Activated CD4-positive, alpha-beta T cell treated with anti-CD3 and anti-CD28 coated beads for 36 hours (primary cell): ENCODE measurements at regions not wholly inside any gene's neighbourhood (a gene's known extent, or its start where the extent isn't known, plus 50 kb on each side); places are given as distances from the start of the nearest gene placed in this dataset.
A peak's percentile ranks its signal among the peaks of the same experiment; 100 is the strongest.

Source experiments
- ATAC-seq: fragments of 200-7000 bp; cut with Tn5 transposase; one replicate; pipeline ENCODE4 v1.10.0; 2021; ENCODE audit warnings: mild to moderate bottlenecking, moderate library complexity
- CTCF ChIA-PET: fragments of 350-600 bp; sonication (Branson Sonifier 250); formaldehyde crosslinking; loops from one replicate; lab custom pipeline; 2021; ENCODE audit warnings: antibody characterized with exemption; lab: Charles Lee
- POLR2A ChIA-PET: fragments of 350-600 bp; sonication (Branson Sonifier 250); formaldehyde crosslinking; loops from one replicate; lab custom pipeline; 2021; ENCODE audit warnings: antibody characterized with exemption, inconsistent platforms; lab: Charles Lee
- DNase-seq: peaks from one replicate; pipeline ENCODE4 v3.0.0-alpha.2; 2020
- H3K27ac Mint-ChIP-seq: one replicate; pipeline ENCODE4 v1.8.0; 2021; ENCODE audit warnings: mixed read lengths
- H3K27me3 Mint-ChIP-seq: one replicate; pipeline ENCODE4 v1.8.0; 2021; ENCODE audit warnings: mixed read lengths
- H3K36me3 Mint-ChIP-seq: one replicate; pipeline ENCODE4 v1.8.0; 2021; ENCODE audit warnings: low read depth, mixed read lengths
- H3K4me1 Mint-ChIP-seq: one replicate; pipeline ENCODE4 v1.8.0; 2021; ENCODE audit warnings: mixed read lengths
- H3K4me3 Mint-ChIP-seq: one replicate; pipeline ENCODE4 v1.8.0; 2021; ENCODE audit warnings: mild to moderate bottlenecking, moderate library complexity, mixed read lengths
- H3K9me3 Mint-ChIP-seq: one replicate; pipeline ENCODE4 v1.8.0; 2021; ENCODE audit warnings: low read depth, mixed read lengths
- intact Hi-C, 2 experiments: fragments of 100-400 bp; cut with DNase I in 1 of 2; cut with micrococcal nuclease in 1 of 2; formaldehyde crosslinking; loops; one replicate each; pipeline versions ENCODE4 v1.14.2 to v1.15.1; 2022 to 2024; cut with DNase I, micrococcal nuclease

DNA sequence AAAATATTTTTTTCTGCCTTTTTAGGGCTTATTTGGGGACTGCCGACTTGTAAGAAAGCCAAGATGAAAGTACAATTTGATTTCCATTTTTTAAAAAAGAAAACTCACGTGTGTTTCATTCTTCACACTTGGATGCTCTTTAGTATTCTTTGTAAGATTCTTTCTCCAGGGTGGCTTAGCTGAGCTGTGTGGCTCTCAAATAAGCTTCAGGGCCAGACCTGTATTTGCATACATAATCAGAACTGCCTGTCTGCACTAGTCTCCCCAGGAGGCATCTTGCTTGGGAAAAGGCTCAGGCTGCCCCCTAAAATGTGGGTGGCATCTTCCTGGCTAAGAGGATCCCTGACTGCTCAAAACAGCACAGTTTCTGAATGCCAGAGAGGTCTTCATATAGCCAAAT is 498.4 kb downstream of the MID1IP1 start:
- Mint-ChIP-seq H3K27ac (no peak overlapping the region), H3K4me1 (peaks cover 37% of the 10 kb centered on the region), H3K9me3 (peaks cover 14% of the 10 kb centered on the region), H3K27me3 (no peaks in the 10 kb centered on the region), H3K36me3 (peaks cover 45% of the 10 kb centered on the region), H3K4me3 (no peak overlapping the region)
- DNase-seq (no peak), ATAC-seq (no peak)
- POLR2A ChIA-PET = no interaction called here
- CTCF ChIA-PET = no interaction called here
- intact Hi-C loops = no loop called here

- Mint-ChIP-seq H3K4me3 (no peak overlapping the region), H3K9me3 (peaks cover 11% of the 10 kb centered on the region), H3K36me3 (peaks cover 46% of the 10 kb centered on the region), H3K27ac (peak overlapping the region; percentile 17), H3K27me3 (no peaks in the 10 kb centered on the region), H3K4me1 (peaks cover 34% of the 10 kb centered on the region)
- intact Hi-C loops = no loop called here
- DNase-seq (no peak), ATAC-seq (no peak)
- CTCF ChIA-PET = no interaction called here
- POLR2A ChIA-PET = no interaction called here
Observed at GRCh38 chrX:39301036-39301435, 499.8 kb downstream of the MID1IP1 start.

DNA sequence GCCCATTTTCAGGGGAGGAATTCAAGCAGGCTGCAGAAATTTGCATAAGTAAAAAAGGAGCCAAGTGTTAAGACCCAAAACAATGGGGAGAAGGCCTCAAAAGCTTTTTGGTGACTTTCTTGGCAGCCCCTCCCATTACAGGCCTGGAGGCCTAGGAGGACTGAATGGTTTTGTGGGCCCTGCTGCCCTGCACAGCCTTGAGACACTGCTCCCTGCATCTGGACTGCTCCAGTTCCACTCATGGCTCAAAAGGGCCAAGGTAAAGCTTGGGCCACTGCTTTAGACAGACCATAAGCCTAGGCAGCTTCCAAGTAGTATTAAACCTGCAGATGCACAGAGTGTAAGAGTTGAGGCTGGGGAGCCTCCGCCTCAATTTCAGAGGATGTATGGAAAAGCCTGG is 501.6 kb downstream of the MID1IP1 start:
- CTCF ChIA-PET = no interaction called here
- H3K36me3 Mint-ChIP-seq = peaks cover 57% of the 10 kb centered on the region

GRCh38 chrX:39304746-39305145 is 503.5 kb downstream of the MID1IP1 start:
- Mint-ChIP-seq H3K9me3 (peaks cover 14% of the 10 kb centered on the region), H3K36me3 (peaks cover 61% of the 10 kb centered on the region), H3K4me3 (no peak overlapping the region), H3K27me3 (no peaks in the 10 kb centered on the region), H3K4me1 (peaks cover 41% of the 10 kb centered on the region), H3K27ac (no peak overlapping the region)
- POLR2A ChIA-PET = no interaction called here
- no peak for DNase-seq
- CTCF ChIA-PET = no interaction called here
- intact Hi-C loops = loop anchor here (5.0 kb wide), 5 partner anchors 107 to 553 kb away; partner anchors contain the start of gene MID1IP1 (in 1 of the 2)
- no peak for ATAC-seq

More for the DNA sequence above, 501.6 kb downstream of the MID1IP1 start:
- intact Hi-C loops = no loop called here
- Mint-ChIP-seq H3K27me3 (no peaks in the 10 kb centered on the region), H3K27ac (no peak overlapping the region), H3K4me3 (no peak overlapping the region), H3K9me3 (peaks cover 16% of the 10 kb centered on the region), H3K4me1 (peaks cover 40% of the 10 kb centered on the region)
- no peak for ATAC-seq
- POLR2A ChIA-PET = no interaction called here
- DNase-seq = no peak

DNA sequence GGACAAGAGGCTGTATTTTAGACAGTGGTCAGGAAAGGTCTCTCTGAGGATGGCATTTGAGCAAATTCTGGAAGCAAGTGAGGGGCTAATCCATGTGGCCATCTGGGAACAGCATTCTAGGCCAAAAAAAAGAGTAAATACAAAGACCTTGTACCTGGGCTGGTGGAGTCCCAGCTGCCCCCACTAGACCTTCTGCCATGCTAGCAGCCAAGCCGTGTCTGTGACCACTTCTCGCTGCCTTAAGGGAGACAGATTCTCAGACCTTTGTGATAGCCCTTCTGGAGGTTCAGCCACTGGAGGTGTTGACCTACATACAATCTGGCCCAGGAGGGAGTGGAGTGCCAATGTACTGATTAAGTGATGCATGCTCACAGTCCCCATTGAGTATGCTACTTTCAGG is 506.2 kb downstream of the MID1IP1 start:
- ChIA-PET CTCF (no interaction called here), POLR2A (no interaction called here)
- Mint-ChIP-seq H3K4me1 (peaks cover 64% of the 10 kb centered on the region), H3K36me3 (peaks cover 80% of the 10 kb centered on the region), H3K27me3 (no peaks in the 10 kb centered on the region), H3K9me3 (peaks cover 12% of the 10 kb centered on the region), H3K27ac (peak overlapping the region; percentile 100), H3K4me3 (no peak overlapping the region)
- ATAC-seq (no peak), DNase-seq (no peak)
- intact Hi-C loops = loop anchor here (5.0 kb wide), 5 partner anchors 110 to 550 kb away; partner anchors contain the start of gene MID1IP1 (in 1 of the 2)

DNA sequence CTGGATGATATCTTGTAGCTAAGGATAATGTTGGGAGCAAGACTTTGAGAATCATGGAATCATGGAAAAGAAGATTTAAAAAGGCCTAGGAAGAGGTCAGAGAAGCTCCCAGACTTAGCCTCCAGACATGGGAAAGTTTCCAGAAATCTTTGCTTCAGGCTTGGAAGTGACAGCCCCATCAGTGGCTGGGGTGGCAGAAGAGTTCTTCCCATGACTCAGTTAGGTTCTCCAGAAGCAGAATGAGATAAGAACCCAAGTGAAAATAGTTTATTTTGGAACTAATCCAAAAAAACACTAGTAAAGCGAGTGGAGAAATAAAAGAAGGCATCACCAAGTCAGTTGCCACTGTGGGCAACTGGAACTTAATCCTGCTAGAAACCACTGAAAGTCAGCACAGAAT is 506.9 kb downstream of the MID1IP1 start:
- intact Hi-C loops = loop anchor here (2.0 to 5.0 kb wide), 7 partner anchors 39 to 549 kb away; partner anchors contain the start of gene MID1IP1 (in 1 of the 2)
- H3K4me1 Mint-ChIP-seq = peaks cover 69% of the 10 kb centered on the region
- POLR2A ChIA-PET = no interaction called here
- H3K36me3 Mint-ChIP-seq = peaks cover 84% of the 10 kb centered on the region
- CTCF ChIA-PET = interaction anchor here (0.8 kb wide), 1 partner anchor 20 kb away, joined by 3 read pairs; no protein-coding TSS in a partner anchor
- no peak for ATAC-seq
- DNase-seq = no peak
- H3K27me3 Mint-ChIP-seq = no peaks in the 10 kb centered on the region
- no peak overlapping the region for H3K4me3 Mint-ChIP-seq
- H3K9me3 Mint-ChIP-seq = peaks cover 11% of the 10 kb centered on the region
- peak overlapping the region; percentile 100 for H3K27ac Mint-ChIP-seq

DNA sequence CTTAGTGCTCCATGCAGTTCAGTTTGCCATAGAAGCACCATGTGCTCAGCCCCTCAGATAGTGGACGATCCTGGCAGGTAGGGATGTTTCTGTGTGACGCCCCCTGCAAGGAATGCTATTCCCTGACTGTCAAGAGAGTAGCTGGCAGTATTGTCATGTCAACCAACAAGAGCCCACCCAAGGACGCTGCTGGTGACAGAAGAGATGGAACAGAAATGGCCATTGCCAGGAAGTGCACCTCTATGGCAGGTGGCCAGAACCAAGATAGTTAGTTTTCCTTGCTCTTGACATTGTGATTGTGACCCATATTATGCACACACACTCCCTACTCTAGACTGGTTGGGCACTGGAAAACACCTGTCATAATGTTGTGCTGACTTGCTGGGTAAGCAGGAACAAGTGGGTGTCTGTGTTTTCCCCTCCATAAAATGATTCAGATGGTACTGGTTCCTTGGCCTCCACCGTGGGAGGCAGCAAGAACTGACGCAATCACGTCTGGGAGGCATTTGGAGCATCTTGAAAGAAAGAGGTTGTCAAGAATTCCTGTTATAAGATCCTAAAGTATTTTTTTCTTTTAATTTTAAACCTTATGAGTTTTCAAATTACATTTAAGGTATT is 507.9 kb downstream of the MID1IP1 start:
- peak; percentile 77 for DNase-seq
- Mint-ChIP-seq H3K9me3 (peaks cover 9% of the 10 kb centered on the region), H3K27me3 (no peaks in the 10 kb centered on the region), H3K27ac (peak overlapping the region; percentile 100), H3K4me3 (peak overlapping the region; percentile 51), H3K36me3 (peaks cover 86% of the 10 kb centered on the region), H3K4me1 (peaks cover 77% of the 10 kb centered on the region)
- ATAC-seq = peak; percentile 86
- intact Hi-C loops = loop anchor here (1.0 to 5.0 kb wide), 9 partner anchors 22 to 548 kb away; partner anchors contain the start of gene MID1IP1 (in 1 of the 2)
- ChIA-PET CTCF (interaction anchor here (0.6 to 1.2 kb wide), 4 partner anchors 18 to 138 kb away, joined by 3 to 4 read pairs (median 3); no protein-coding TSS in a partner anchor), POLR2A (interaction anchor here (0.7 to 1.0 kb wide), 2 partner anchors 15 to 274 kb away, joined by 3 to 4 read pairs; no protein-coding TSS in a partner anchor)

- CTCF ChIA-PET = interaction anchor here (0.6 to 1.3 kb wide), 5 partner anchors 9 to 138 kb away, joined by 3 to 4 read pairs (median 3); no protein-coding TSS in a partner anchor
- peak overlapping the region; percentile 100 for H3K27ac Mint-ChIP-seq
- ATAC-seq = peak; percentile 69
Observed at GRCh38 chrX:39309721-39310152, 508.5 kb downstream of the MID1IP1 start.

DNA sequence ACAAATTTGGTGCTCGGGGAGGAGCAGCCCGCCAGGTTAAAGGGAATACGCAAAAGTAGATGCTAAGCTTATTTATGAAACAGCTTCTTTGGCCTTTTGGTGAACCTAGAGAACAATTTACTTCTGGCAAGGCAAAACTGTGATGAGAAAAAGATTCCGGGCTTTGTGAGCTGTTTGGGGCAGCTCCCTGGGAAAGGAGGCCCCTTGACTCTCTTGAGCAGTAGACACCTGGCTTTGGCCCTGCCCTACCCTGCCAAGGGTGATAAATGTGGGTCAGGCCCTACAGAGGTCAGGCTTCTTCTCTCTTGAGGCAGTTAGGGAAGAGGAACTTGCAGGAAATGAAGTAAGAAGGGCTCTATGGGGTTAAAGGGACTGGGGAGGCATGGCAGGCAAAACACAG is 509.6 kb downstream of the MID1IP1 start:
- peaks cover 87% of the 10 kb centered on the region for H3K4me1 Mint-ChIP-seq
- H3K27ac Mint-ChIP-seq = peak overlapping the region; percentile 100
- no peaks in the 10 kb centered on the region for H3K27me3 Mint-ChIP-seq
- peaks cover 6% of the 10 kb centered on the region for H3K9me3 Mint-ChIP-seq
- DNase-seq (no peak), ATAC-seq (no peak)
- ChIA-PET POLR2A (interaction anchor here (1.1 kb wide), 1 partner anchor 17 kb away, joined by 3 read pairs; no protein-coding TSS in a partner anchor), CTCF (interaction anchor here (1.3 kb wide), 1 partner anchor 22 kb away, joined by 3 read pairs; no protein-coding TSS in a partner anchor)
- no peak overlapping the region for H3K4me3 Mint-ChIP-seq
- intact Hi-C loops = loop anchor here in 1 of 2 experiments (2.0 kb wide), 1 partner anchor 16 kb away; no protein-coding TSS in a partner anchor
- H3K36me3 Mint-ChIP-seq = peaks cover 81% of the 10 kb centered on the region

More at GRCh38 chrX:39309721-39310152, 508.5 kb downstream of the MID1IP1 start:
- Mint-ChIP-seq H3K4me1 (peaks cover 83% of the 10 kb centered on the region), H3K9me3 (peaks cover 9% of the 10 kb centered on the region), H3K4me3 (peak overlapping the region; percentile 51), H3K27me3 (no peaks in the 10 kb centered on the region), H3K36me3 (peaks cover 85% of the 10 kb centered on the region)
- intact Hi-C loops = loop anchor here (1.0 to 5.0 kb wide), 10 partner anchors 17 to 548 kb away; partner anchors contain the start of gene MID1IP1 (in 1 of the 2)
- POLR2A ChIA-PET = interaction anchor here (0.7 to 1.0 kb wide), 3 partner anchors 15 to 274 kb away, joined by 3 to 4 read pairs (median 3); no protein-coding TSS in a partner anchor
- DNase-seq = peak; percentile 59

DNA sequence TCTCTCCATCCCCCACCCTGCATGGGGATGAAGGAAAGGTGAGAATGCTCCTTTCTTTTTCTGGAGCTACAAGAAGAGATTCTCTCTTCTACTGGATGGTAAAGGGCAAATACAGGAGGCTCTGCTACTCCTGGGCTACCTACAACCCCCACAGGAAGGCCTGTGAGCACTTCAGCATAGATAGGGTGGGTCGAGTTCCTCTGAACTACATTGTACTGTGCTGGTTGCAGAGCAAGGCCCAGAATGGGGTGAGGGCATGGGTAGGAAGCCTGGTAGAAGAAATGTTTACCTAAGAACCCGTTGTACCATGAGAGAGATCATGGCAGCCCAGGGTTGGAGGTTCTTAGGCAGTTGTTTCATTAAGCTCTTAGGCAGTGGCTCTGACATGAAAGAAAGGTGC is 510.4 kb downstream of the MID1IP1 start:
- ChIA-PET POLR2A (no interaction called here), CTCF (no interaction called here)
- Mint-ChIP-seq H3K4me1 (peaks cover 86% of the 10 kb centered on the region), H3K27ac (peak overlapping the region; percentile 100), H3K36me3 (peaks cover 79% of the 10 kb centered on the region), H3K4me3 (no peak overlapping the region), H3K9me3 (peaks cover 8% of the 10 kb centered on the region), H3K27me3 (no peaks in the 10 kb centered on the region)
- ATAC-seq (no peak), DNase-seq (no peak)
- intact Hi-C loops = loop anchor here in 1 of 2 experiments (2.0 kb wide), 1 partner anchor 15 kb away; no protein-coding TSS in a partner anchor

DNA sequence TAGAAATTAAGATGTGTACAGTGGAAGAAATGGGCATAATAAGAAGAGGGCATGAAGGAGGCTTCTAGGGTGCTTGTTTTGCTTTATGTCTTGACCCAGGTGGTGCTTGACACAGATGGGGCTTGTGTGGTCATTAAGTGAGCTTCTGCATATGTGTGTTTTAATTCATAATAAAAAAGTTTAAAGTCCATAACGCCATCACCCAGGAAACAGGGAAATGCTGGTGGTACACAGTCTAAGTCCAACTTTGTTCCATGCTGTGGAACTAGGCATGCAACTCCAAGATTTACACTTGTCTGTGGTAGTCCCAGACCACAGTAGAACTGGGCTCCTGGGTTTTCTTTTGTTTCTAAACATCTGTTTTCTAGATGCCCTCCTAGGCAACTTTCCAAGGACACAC is 511.9 kb downstream of the MID1IP1 start:
- POLR2A ChIA-PET = interaction anchor here (0.7 kb wide), 1 partner anchor 56 kb away, joined by 5 read pairs; no protein-coding TSS in a partner anchor
- Mint-ChIP-seq H3K4me3 (no peak overlapping the region), H3K4me1 (peaks cover 83% of the 10 kb centered on the region), H3K9me3 (peaks cover 3% of the 10 kb centered on the region), H3K27me3 (no peaks in the 10 kb centered on the region), H3K27ac (peak overlapping the region; percentile 100), H3K36me3 (peaks cover 76% of the 10 kb centered on the region)
- CTCF ChIA-PET = no interaction called here
- DNase-seq (no peak), ATAC-seq (no peak)
- intact Hi-C loops = no loop called here
